Vagina (tissue), 2 donors: ENCODE measurements at regions not wholly inside any gene's neighbourhood (a gene's known extent, or its start where the extent isn't known, plus 50 kb on each side); places are given as distances from the start of the nearest gene placed in this dataset.
"Not testable (repeated sequence)": the region's sequence is repeated elsewhere in the genome, so short reads cannot be mapped to it uniquely, and the experiment has no call there.

Experiments
- DNase-seq, 2 donors: peaks; one replicate each; pipeline ENCODE4 v3.0.0-alpha.2; 2017; ENCODE audit errors: extremely low spot score in 2 of 2
- H3K27ac ChIP-seq: fragments of 200-600 bp; sonication (generic); one replicate; pipeline ENCODE4 v1.5.1; 2019
- H3K27me3 ChIP-seq: fragments of 200-600 bp; sonication (generic); one replicate; pipeline ENCODE4 v1.5.1; 2019
- H3K36me3 ChIP-seq, 2 donors: fragments of 200-600 bp; sonication (generic); one replicate each; pipeline ENCODE4 v1.5.1; 2017 to 2019
- H3K4me1 ChIP-seq: fragments of 200-600 bp; sonication (generic); one replicate; pipeline ENCODE4 v1.5.1; 2019
- H3K4me3 ChIP-seq, 2 donors: fragments of 200-600 bp; sonication (generic); 1 replicate in 1 of 2; 2 replicates in 1 of 2; pipeline ENCODE4 v1.5.1; 2016 to 2019
- H3K9me3 ChIP-seq: fragments of 200-600 bp; sonication (generic); one replicate; pipeline ENCODE4 v1.5.1; 2019
- CTCF ChIP-seq, 3 experiments: fragments of 450-650 bp in 2 of 3; fragments of 200-600 bp in 1 of 3; sonication (generic) in 1 of 3; IDR thresholded peaks; one replicate each; pipeline ENCODE4 v1.5.1; 2017 to 2019; ENCODE audit warnings: antibody characterized with exemption in 3 of 3, mild to moderate bottlenecking in 2 of 3, moderate library complexity in 2 of 3
- POLR2A ChIP-seq, 2 donors: fragments of 450-650 bp; IDR thresholded peaks; one replicate each; pipeline ENCODE4 v1.6.1; 2017; ENCODE audit warnings: antibody characterized with exemption in 2 of 2, mild to moderate bottlenecking in 2 of 2, moderate library complexity in 2 of 2
- POLR2AphosphoS5 ChIP-seq, 2 donors: sonication (generic); formaldehyde crosslinking; IDR thresholded peaks; one replicate each; pipeline ENCODE4 v1.9.0; 2017; ENCODE audit warnings: antibody characterized with exemption in 2 of 2, mild to moderate bottlenecking in 2 of 2, low read depth in 1 of 2; ENCODE audit not compliant: insufficient read depth in 1 of 2
- intact Hi-C: fragments of 100-400 bp; cut with DNase I; formaldehyde crosslinking; loops from one replicate; pipeline ENCODE4 v1.15.1; 2023

GRCh38 chr3:29178809-29179793 is 101.8 kb upstream of the RBMS3 start:
- Histone ChIP-seq H3K27me3 (no peaks in the 10 kb centered on the region), H3K4me3 (no peak overlapping the region), H3K36me3 (no peaks in the 10 kb centered on the region), H3K9me3 (no peaks in the 10 kb centered on the region), H3K27ac (no peak overlapping the region), H3K4me1 (no peaks in the 10 kb centered on the region)
- intact Hi-C loops, result no loop called here
- no peak for DNase-seq
- TF ChIP-seq POLR2A (IDR thresholded peaks at IDR 0.05) (no peak), CTCF (IDR thresholded peaks at IDR 0.05) (no peak), POLR2AphosphoS5 (IDR thresholded peaks at IDR 0.05; ENCODE audit: insufficient read depth in 1 of 2, low read depth in 1 of 2) (no peak)

GRCh38 chr3:29181149-29181780 is 99.6 kb upstream of the RBMS3 start:
- H3K9me3 ChIP-seq, result no peaks in the 10 kb centered on the region
- intact Hi-C loops, result no loop called here
- no peaks in the 10 kb centered on the region for H3K27me3 ChIP-seq
- TF ChIP-seq POLR2AphosphoS5 (IDR thresholded peaks at IDR 0.05; ENCODE audit: insufficient read depth in 1 of 2, low read depth in 1 of 2), result no peak
- no peaks in the 10 kb centered on the region for H3K36me3 ChIP-seq
- no peak overlapping the region for H3K4me3 ChIP-seq
- H3K4me1 ChIP-seq, result no peaks in the 10 kb centered on the region
- H3K27ac ChIP-seq, result no peak overlapping the region
- no peak for DNase-seq

GRCh38 chr3:29181872-29182271 is 99.0 kb upstream of the RBMS3 start:
- no peak overlapping the region for H3K4me3 ChIP-seq
- no peaks in the 10 kb centered on the region for H3K4me1 ChIP-seq
- H3K36me3 ChIP-seq, result no peaks in the 10 kb centered on the region
- no peaks in the 10 kb centered on the region for H3K27me3 ChIP-seq
- no peak for TF ChIP-seq POLR2A (IDR thresholded peaks at IDR 0.05)
- TF ChIP-seq POLR2AphosphoS5 (IDR thresholded peaks at IDR 0.05; ENCODE audit: insufficient read depth in 1 of 2, low read depth in 1 of 2), result no peak
- no peak for TF ChIP-seq CTCF (IDR thresholded peaks at IDR 0.05)
- intact Hi-C loops, result no loop called here
- no peak for DNase-seq
- no peaks in the 10 kb centered on the region for H3K9me3 ChIP-seq
- no peak overlapping the region for H3K27ac ChIP-seq

- H3K27me3 ChIP-seq, H3K27ac ChIP-seq, intact Hi-C loops, H3K4me3 ChIP-seq, DNase-seq, H3K9me3 ChIP-seq, H3K36me3 ChIP-seq, H3K4me1 ChIP-seq: not testable (repeated sequence)
Measured at GRCh38 chr3:29182828-29183227, 98.0 kb upstream of the RBMS3 start.

- H3K36me3 ChIP-seq, result no peaks in the 10 kb centered on the region
- no peaks in the 10 kb centered on the region for H3K4me1 ChIP-seq
- intact Hi-C loops, result no loop called here
- DNase-seq, result no peak
- no peaks in the 10 kb centered on the region for H3K9me3 ChIP-seq
- H3K27me3 ChIP-seq, result no peaks in the 10 kb centered on the region
- H3K27ac ChIP-seq, result no peak overlapping the region
- no peak overlapping the region for H3K4me3 ChIP-seq
- TF ChIP-seq POLR2AphosphoS5 (IDR thresholded peaks at IDR 0.05; ENCODE audit: insufficient read depth in 1 of 2, low read depth in 1 of 2) (no peak), POLR2A (IDR thresholded peaks at IDR 0.05) (no peak), CTCF (IDR thresholded peaks at IDR 0.05) (no peak)
Measured at GRCh38 chr3:29183346-29184087, 97.4 kb upstream of the RBMS3 start.
